Erythroblast (primary cell): ENCODE measurements at regions not wholly inside any gene's neighbourhood (a gene's known extent, or its start where the extent isn't known, plus 50 kb on each side); places are given as distances from the start of the nearest gene placed in this dataset.

Experiments used
- GATA1 ChIP-seq: IDR thresholded peaks from 2 replicates; pipeline ENCODE4 v1.6.1; 2011; ENCODE audit warnings: low read depth, mild to moderate bottlenecking, control low read depth, low read length, moderate library complexity
- POLR2A ChIP-seq: IDR thresholded peaks from 2 replicates; pipeline ENCODE4 v1.6.1; 2011; ENCODE audit warnings: mild to moderate bottlenecking, low read length

- TF ChIP-seq POLR2A (no peak), GATA1 (no peak)
These were observed 139.6 kb upstream of the ARHGAP28 start for GRCh38 chr18:6589923-6590322.
